ENCODE measurements at regions not wholly inside any gene's neighbourhood (a gene's known extent, or its start where the extent isn't known, plus 50 kb on each side); places are given as distances from the start of the nearest gene placed in this dataset.

- TF ChIP-seq CTCF (conservative IDR thresholded peaks at IDR 0.05 in 1 of 2, IDR thresholded peaks at IDR 0.05 in 1 of 2; ENCODE audit: low read depth in 1 of 2, low read length in 2 of 2), result no peak
- no peak for TF ChIP-seq EZH2 (IDR thresholded peaks at IDR 0.05; ENCODE audit: low read length, missing control alignments)
These were observed 129.6 kb downstream of the BARX1 start for GRCh38 chr9:93825348-93826115.
